ENCODE measurements at regions not wholly inside any gene's neighbourhood (a gene's known extent, or its start where the extent isn't known, plus 50 kb on each side); places are given as distances from the start of the nearest gene placed in this dataset.

- Histone ChIP-seq H3K4me3 (no peak overlapping the region), H3K4me1 (replicated peaks in 1 of 2) (no peaks in the 10 kb centered on the region), H3K27ac (no peak overlapping the region)
- ATAC-seq (replicated peaks in 6 of 8), result no peak
- in situ Hi-C loops (cut with MboI; ENCODE audit: low pct_unique_long_range_greater_than_20kb in 2 of 9, low sequenced_read_pairs in 9 of 9, unreplicated experiment in 9 of 9), result loop anchor here in 1 of 9 experiments (25.0 kb wide), 1 partner anchor 345 kb away; no protein-coding TSS in a partner anchor
- 5 to 96% (median 75%) methylated on average over 2 to 3 of the region's 3 CpGs for WGBS, 10 experiments
Measured at GRCh38 chr3:190716961-190717360, 145.5 kb downstream of the GMNC start.

GRCh38 chr3:190716211-190716610 is 146.3 kb downstream of the GMNC start:
- WGBS, 10 experiments, result 27 to 100% (median 85%) methylated on average over 2 of the region's 2 CpGs; no CpG with 5 or more reads in 2 of the 10 experiments
- ATAC-seq (replicated peaks in 6 of 8), result no peak
- H3K27ac ChIP-seq, result no peak overlapping the region
- no peak overlapping the region for H3K4me3 ChIP-seq
- in situ Hi-C loops (cut with MboI; ENCODE audit: low pct_unique_long_range_greater_than_20kb in 2 of 9, low sequenced_read_pairs in 9 of 9, unreplicated experiment in 9 of 9), result loop anchor here in 1 of 9 experiments (25.0 kb wide), 1 partner anchor 346 kb away; no protein-coding TSS in a partner anchor
- H3K4me1 ChIP-seq (replicated peaks in 1 of 2), result no peaks in the 10 kb centered on the region

- H3K4me3 ChIP-seq, result no peak overlapping the region
- 40 to 100% (median 94%) methylated on average over 1 to 3 of the region's 3 CpGs; no CpG with 5 or more reads in 2 of the 10 experiments for WGBS, 10 experiments
- ATAC-seq (replicated peaks in 6 of 8), result no peak
- in situ Hi-C loops (cut with MboI; ENCODE audit: low pct_unique_long_range_greater_than_20kb in 2 of 9, low sequenced_read_pairs in 9 of 9, unreplicated experiment in 9 of 9), result loop anchor here in 1 of 9 experiments (25.0 kb wide), 1 partner anchor 352 kb away; no protein-coding TSS in a partner anchor
- peaks cover 7 to 12% of the 10 kb centered on the region in 2 donors for H3K4me1 ChIP-seq (replicated peaks in 1 of 2)
- no peak overlapping the region for H3K27ac ChIP-seq
Measured at GRCh38 chr3:190710723-190711122, 151.8 kb downstream of the GMNC start.

GRCh38 chr3:190709351-190709773 is 153.1 kb downstream of the GMNC start:
- WGBS, 10 experiments, result 0 to 69% (median 37%) methylated on average over 2 of the region's 2 CpGs; no CpG with 5 or more reads in 1 of the 10 experiments
- Histone ChIP-seq H3K4me3 (no peak overlapping the region), H3K4me1 (replicated peaks in 1 of 2) (peaks cover 7 to 12% of the 10 kb centered on the region in 2 donors), H3K27ac (no peak overlapping the region)
- in situ Hi-C loops (cut with MboI; ENCODE audit: low pct_unique_long_range_greater_than_20kb in 2 of 9, low sequenced_read_pairs in 9 of 9, unreplicated experiment in 9 of 9), result loop anchor here in 1 of 9 experiments (25.0 kb wide), 1 partner anchor 353 kb away; no protein-coding TSS in a partner anchor
- ATAC-seq (replicated peaks in 6 of 8), result peak in 5 of 8 experiments; percentile 32 to 97 (median 39)
